Hematopoietic multipotent progenitor cell treated with erythropoietin and hydrocortisone succinate and interleukin-3 and kit ligand, for 4 days (in vitro differentiated cells): ENCODE measurements at regions not wholly inside any gene's neighbourhood (a gene's known extent, or its start where the extent isn't known, plus 50 kb on each side); places are given as distances from the start of the nearest gene placed in this dataset.
"Not testable (repeated sequence)": the region's sequence is repeated elsewhere in the genome, so short reads cannot be mapped to it uniquely, and the experiment has no call there.

ENCODE experiments used
- DNase-seq: peaks from one replicate; pipeline ENCODE4 v3.0.0-alpha.2; 2015

DNA sequence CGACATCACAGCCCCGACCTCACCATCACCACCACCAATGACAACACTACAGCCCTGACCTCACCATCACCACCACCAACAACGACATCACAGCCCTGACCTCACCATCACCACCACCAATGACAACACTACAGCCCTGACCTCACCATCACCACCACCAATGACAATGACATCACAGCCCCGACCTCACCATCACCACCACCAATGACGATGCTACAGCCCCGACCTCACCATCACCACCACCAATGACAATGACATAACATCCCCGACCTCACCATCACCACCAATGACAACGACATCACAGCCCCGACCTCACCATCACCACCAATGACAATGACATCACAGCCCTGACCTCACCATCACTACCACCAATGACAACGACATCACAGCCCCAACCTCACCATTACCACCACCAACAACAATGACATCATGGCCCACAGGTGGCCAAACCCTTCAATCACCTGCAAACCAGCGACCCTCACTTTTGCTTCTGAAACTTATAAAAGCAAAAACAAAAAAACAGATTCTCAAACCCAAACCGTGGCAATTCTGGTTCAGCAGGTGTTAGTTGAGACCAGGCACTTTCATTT lies 70.7 kb upstream of the TMEM18 start:
- DNase-seq: no peak

DNA sequence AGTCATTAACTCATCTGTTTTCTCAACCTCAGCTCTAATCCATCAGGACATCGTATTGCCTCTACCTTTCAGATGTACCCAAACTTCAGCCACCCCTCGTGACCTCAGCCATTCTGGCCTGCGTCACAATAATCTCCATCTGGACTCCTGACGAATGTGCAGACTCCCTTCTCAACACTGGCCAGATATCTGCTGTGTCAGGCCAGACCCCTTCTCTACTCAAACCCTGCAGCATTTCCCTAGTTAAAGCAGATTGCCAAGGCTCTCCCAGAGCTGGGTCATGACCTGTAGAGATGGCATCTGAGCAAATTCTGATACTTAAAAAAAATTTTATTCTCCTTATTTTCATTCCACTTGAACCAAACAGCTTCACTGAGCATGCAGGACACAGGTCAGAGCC lies 69.5 kb upstream of the TMEM18 start:
- DNase-seq: no peak

DNA sequence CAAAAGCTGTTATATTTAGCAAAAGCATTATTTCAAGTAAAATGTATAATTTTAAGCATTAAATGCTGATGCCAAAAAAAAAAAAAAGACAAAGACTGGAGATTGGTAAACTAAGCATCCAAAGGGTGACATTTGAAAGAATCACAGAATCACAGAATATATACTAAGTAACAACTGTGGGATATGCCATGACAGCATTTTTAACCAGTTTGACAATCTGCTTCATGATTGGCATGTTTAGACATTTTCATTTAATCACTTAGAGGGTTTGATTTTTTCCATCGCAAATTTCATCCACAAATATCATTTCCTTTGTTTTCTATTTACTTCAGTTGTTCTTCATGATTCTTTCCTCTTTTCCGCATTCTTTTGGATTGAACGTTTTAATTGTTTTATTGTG lies 66.9 kb upstream of the TMEM18 start:
- no peak for DNase-seq

DNA sequence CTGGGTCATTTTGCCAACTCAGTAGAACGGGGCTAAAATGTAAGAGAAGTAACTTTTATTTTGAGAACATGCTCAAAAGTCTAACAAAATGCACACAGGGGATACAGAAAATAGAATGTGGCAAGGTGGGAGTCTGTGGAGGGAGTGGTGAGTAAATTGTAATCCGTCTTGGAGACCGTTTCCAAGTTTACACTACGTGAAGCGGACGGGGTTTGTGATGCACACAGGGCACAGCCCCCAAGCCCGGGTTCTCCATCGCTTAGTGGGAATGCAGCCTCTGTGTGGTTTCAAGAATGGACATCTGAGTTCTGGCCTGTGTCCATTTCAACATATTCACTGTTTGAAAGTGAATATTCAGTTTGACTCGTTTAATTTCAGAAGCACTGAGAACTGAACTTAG lies 65.0 kb upstream of the TMEM18 start:
- no peak for DNase-seq

DNA sequence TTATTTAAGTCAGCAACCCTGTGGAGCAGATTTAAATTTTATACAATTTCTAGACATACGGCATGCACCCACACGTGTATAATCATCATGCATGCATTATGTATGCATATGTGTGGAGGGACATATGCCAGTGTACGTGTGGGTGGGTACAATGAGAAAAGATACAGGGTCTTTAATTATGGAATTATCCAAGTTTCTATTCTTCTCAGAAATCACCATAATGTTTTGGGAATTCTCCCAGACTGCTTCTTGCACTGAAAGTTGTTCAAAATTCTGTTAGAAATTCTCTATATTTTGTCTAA lies 63.9 kb upstream of the TMEM18 start:
- DNase-seq: no peak

DNA sequence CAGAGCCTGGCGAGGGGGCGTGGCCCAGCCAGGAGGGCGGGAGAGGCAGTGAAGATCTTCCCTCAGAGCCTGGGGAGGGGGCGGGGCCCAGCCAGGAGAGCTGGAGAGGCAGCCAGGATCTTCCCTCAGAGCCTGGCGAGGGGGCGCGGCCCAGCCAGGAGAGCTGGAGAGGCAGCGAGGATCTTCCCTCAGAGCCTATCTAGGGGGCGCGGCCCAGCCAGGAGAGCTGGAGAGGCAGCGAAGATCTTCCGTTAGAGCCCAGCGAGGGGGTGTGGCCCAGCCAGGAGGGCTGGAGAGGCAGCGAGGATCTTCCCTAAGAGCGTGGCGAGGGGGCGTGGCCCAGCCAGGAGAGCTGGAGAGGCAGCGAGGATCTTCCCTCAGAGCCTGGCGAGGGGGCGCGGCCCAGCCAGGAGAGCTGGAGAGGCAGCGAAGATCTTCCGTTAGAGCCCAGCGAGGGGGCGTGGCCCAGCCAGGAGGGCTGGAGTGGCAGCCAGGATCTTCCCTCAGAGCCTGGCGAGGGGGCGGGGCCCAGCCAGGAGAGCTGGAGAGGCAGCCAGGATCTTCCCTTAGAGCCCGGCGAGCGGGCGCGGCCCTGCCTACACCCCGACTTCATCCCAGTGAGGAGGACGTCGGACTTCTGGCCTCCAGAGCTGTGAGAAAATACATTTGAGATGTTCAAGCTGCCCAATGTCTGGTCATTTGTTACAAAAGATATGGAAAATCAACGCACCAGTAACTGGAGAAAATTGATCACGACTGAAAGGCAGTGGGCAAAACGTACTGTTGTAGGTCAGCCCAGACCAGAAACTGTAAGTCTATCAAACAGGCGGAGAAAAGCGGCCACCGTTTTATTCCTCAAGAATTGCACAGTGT lies 63.4 kb upstream of the TMEM18 start:
- DNase-seq: peak; percentile 20

DNA sequence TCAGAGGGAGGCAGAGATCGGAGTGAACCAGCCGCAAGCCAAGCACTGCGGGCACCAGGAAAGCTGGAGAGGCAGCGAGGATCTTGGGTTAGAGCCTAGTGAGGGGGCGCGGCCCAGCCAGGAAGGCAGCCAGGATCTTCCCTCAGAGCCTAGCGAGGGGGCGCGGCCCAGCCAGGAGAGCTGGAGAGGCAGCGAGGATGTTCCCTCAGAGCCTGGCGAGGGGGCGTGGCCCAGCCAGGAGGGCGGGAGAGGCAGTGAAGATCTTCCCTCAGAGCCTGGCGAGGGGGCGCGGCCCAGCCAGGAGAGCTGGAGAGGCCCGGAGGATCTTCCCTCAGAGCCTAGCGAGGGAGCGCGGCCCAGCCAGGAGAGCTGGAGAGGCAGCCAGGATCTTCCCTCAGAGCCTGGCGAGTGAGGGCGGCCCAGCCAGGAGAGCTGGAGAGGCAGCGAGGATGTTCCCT lies 62.7 kb upstream of the TMEM18 start:
- not testable (repeated sequence) for DNase-seq

DNA sequence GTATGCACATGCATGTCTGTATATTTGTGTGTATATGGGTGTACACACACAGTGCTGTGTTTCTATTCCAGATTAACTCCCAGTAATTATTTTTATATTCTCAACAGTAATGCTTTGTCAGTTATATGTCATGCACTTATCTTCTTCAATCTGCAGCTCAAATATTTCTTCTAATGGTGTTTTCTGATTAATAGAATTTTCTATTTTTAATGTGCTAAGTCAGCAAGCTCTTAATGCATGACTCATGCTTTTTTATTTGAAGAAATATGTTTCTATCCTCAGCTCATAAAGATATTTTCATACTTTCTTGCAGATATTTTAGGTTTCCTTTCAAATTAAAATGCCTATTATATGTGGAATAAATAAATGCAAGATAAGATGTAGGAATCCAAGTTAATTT lies 59.7 kb upstream of the TMEM18 start:
- no peak for DNase-seq

DNA sequence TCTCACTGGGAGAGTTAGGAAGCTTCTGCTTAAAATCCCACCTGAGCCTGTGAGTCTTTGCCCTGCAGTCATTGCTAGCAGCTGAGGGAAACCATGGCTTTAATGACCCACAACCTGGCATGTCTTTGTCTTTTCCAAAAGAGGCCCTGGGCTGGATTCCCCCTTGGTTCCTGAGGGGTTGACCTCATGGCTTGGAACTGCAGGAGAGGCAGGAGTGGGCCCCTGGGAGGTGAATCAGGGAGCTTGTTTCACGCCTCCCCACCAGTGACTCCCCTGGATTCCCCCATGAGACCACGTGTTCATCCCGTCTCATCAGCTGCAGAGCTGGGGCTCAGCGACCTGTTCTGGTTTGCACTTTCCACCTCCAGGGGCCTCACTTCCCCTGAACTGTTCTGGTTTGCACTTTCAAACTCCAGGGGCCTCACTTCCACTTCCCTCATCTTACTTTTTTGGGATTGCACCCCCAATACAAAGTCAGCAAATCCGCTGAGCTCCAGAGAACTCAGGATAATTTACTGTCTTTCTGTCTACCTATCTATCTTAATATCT lies 58.5 kb upstream of the TMEM18 start:
- no peak for DNase-seq

DNA sequence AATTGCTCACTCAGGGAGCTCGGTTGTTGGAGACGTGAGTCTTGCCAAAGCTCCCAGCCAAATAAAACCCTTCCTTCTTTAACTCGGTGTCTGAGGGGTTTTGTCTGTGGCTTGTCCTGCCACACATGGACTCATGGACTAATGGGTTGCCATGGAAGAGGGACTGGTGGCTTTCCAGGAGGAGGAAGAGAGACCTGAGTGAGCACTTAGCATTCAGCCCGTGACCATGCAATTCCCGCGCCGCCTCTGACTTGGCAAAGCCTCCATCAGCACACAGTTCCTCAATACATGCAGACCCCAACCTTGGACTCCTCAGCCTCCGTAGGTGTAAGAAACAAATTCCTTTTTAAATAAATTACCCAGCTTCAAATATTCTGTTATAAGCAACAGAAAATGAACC lies 57.3 kb upstream of the TMEM18 start:
- DNase-seq: no peak

DNA sequence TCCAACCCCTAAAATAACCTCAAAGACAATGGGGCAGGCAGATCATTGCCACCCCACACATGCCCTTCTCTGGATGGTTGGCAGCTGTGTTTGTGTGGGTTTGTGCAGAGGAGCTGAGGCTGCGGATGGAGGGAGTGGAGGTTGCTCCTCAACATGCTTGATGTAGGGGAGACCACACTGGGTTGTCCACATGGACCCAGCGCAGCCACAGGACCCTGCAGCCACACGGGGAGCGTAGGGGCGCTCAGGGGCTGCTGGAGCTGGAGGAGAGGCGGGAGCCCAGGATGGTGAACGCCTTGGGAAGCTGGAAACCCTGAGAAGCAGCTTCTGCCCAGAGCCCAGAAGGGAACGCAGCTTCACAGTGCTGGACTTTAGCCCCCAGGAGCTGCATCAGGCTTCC lies 56.3 kb upstream of the TMEM18 start:
- no peak for DNase-seq

DNA sequence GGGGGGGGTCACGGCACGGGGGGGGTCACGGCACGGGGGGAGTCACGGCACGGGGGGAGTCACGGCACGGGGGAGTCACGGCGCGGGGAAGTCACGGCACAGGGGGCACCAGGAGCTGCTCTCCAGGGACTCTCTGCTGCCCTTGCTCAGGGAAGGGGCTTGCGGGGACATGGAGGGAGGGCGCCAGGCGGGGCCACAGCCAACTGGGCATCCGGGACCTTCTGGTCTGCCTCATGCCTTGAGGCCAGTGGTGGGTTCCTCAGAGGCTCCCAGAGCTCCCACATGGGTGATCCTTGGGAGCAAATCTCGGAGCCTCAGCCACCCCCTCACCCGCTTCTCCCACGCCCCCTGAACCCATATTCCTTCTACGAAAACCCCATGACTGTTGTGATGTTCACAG lies 55.8 kb upstream of the TMEM18 start:
- DNase-seq: no peak

DNA sequence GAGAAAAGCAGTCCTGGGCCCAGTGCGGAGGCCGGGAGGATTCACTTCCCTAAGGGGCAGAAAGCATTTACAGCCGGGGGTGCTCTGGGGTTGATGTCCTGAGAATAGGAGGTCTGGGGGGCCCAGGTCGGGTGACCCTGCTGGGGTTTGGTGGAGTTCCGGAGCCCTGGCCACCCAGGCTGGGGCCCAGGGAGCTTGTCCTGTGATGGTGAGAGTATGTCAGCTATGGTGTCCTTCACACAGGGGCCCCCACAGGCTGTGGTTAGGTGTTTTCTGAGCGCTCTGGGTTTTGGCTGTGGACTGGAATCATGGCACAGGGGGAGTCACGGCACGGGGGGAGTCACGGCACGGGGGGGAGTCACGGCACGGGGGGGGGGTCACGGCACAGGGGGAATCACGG lies 54.5 kb upstream of the TMEM18 start:
- DNase-seq: no peak

DNA sequence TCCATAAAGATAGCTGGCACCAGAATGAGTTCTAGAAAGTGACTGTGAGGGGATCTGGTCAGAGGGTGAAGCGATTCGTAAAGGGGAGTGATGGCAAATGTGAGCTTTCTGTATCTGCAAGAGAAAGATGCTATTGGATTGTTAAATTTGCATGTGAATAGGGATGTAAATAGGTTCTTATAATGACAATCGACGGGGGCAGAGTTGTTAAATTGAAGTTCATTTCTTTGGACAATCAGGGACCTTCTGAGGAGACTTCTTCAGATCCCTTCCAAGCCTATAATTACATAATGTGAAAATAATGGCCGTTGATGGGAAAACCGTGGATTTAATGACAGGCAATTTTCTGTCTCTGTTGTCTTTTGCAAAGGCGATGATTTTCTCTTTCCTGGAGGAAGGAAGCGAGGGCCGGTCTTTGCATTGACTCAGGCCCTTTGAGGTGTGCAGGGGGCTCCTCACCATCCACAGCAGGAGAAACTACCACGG lies 52.2 kb upstream of the TMEM18 start:
- DNase-seq: no peak

DNA sequence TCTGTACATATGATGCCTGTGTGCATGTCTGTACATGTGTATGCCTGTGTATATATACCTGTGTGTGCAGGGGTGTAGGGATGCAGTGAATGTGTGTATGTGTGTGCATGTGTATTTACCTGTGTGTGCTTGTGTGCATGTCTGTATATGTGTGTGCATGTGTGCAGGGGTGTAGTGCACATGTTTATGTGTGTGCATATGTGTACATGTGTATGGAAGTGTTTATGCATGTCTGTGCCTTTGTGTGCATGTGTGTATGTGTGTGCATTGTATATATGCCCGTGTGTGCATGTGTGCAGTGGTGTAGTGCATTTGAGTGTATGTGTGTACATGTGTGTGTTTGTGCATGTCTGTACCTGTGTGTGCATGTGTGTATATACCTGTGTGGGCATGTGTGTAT lies 51.0 kb upstream of the TMEM18 start:
- no peak for DNase-seq

DNA sequence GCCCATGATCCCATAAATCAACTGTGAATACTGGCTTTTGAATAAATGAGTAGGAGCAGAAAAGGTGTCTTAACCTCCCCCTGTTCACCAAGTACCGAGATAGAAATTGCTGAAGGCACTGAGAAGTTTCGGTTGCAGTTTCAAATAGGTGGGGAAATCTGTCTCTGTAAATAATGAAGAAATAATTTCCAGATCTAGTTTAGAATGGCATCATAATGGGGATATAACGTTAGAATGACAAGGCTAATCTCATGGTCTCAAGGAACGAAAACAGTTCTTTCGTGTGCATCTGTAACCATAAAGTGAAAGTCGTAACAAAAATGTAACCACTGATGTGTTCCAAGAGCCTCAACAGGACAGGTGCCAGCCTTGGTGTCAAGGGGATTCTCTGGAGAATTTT lies 49.9 kb upstream of the TMEM18 start:
- DNase-seq: no peak
